Loucy (cell line): ENCODE measurements at regions not wholly inside any gene's neighbourhood (a gene's known extent, or its start where the extent isn't known, plus 50 kb on each side); places are given as distances from the start of the nearest gene placed in this dataset.

Source experiments
- H2AFZ ChIP-seq: fragments of 200-600 bp; sonication (generic); 2 replicates; pipeline ENCODE4 v1.6.0; 2016; ENCODE audit warnings: antibody characterized with exemption, mild to moderate bottlenecking, low read length, moderate library complexity
- H3F3A ChIP-seq: fragments of 200-600 bp; 2 replicates; pipeline ENCODE4 v1.6.0; 2016; ENCODE audit warnings: antibody characterized with exemption, low read depth, mild to moderate bottlenecking
- H3K27me3 ChIP-seq: fragments of 200-600 bp; sonication (generic); 2 replicates; pipeline ENCODE4 v1.6.1; 2014; ENCODE audit warnings: low read length, mild to moderate bottlenecking; ENCODE audit not compliant: insufficient read depth, poor library complexity, severe bottlenecking
- H3K36me3 ChIP-seq: fragments of 200-600 bp; sonication (generic); 2 replicates; pipeline ENCODE4 v1.6.1; 2016; ENCODE audit warnings: low read length; ENCODE audit not compliant: insufficient read depth
- H3K4me1 ChIP-seq: fragments of 200-600 bp; sonication (generic); 2 replicates; pipeline ENCODE4 v1.5.1; 2014; ENCODE audit warnings: low read length, mild to moderate bottlenecking; ENCODE audit not compliant: insufficient read depth, poor library complexity, severe bottlenecking
- H3K4me2 ChIP-seq: fragments of 200-600 bp; sonication (generic); 2 replicates; pipeline ENCODE4 v1.6.0; 2014; ENCODE audit warnings: antibody characterized with exemption, low read length, low read depth, mild to moderate bottlenecking; ENCODE audit not compliant: poor library complexity, severe bottlenecking
- H3K4me3 ChIP-seq: fragments of 200-600 bp; sonication (generic); 2 replicates; pipeline ENCODE4 v1.5.1; 2014; ENCODE audit warnings: low read length, mild to moderate bottlenecking, mixed read lengths; ENCODE audit not compliant: poor library complexity, severe bottlenecking
- H3K79me2 ChIP-seq: fragments of 200-600 bp; sonication (generic); 2 replicates; pipeline ENCODE4 v1.6.1; 2014; ENCODE audit warnings: low read length; ENCODE audit not compliant: insufficient read depth
- H3K9ac ChIP-seq: fragments of 200-600 bp; sonication (generic); 2 replicates; pipeline ENCODE4 v1.6.0; 2014; ENCODE audit warnings: mild to moderate bottlenecking, low read depth, low read length, moderate library complexity; ENCODE audit not compliant: poor library complexity, severe bottlenecking
- H3K9me2 ChIP-seq: fragments of 200-600 bp; sonication (generic); replicated peaks from 2 replicates; pipeline ENCODE4 v1.6.1; 2016; ENCODE audit warnings: low read depth, low read length, mixed read lengths
- H3K9me3 ChIP-seq: fragments of 200-600 bp; sonication (generic); 2 replicates; pipeline ENCODE4 v1.6.1; 2014; ENCODE audit warnings: mild to moderate bottlenecking, antibody characterized with exemption, low read length, low read depth; ENCODE audit not compliant: insufficient read depth
- H4K20me1 ChIP-seq: fragments of 200-600 bp; sonication (generic); 2 replicates; pipeline ENCODE4 v1.6.0; 2014; ENCODE audit warnings: antibody characterized with exemption, low read length, mild to moderate bottlenecking; ENCODE audit not compliant: insufficient read depth, poor library complexity, severe bottlenecking
- CTCF ChIP-seq: fragments of 200-600 bp; sonication (generic); conservative IDR thresholded peaks from 2 replicates; pipeline ENCODE4 v1.5.1; 2014; ENCODE audit warnings: mild to moderate bottlenecking, antibody characterized with exemption, low read length
- EZH2phosphoT487 ChIP-seq: fragments of 200-600 bp; IDR thresholded peaks from 2 replicates; pipeline ENCODE4 v1.6.1; 2018; ENCODE audit warnings: antibody characterized with exemption, mild to moderate bottlenecking, moderate library complexity, borderline replicate concordance

GRCh38 chr6:91632308-91632707 is 1045.4 kb upstream of the MAP3K7 start:
- Histone ChIP-seq H4K20me1 (no peaks in the 10 kb centered on the region), H3K27me3 (no peaks in the 10 kb centered on the region), H3K9me2 (no peaks in the 10 kb centered on the region), H3K4me3 (no peak overlapping the region), H3K9me3 (no peaks in the 10 kb centered on the region), H3K9ac (no peak overlapping the region), H3K79me2 (no peaks in the 10 kb centered on the region), H3K4me1 (no peaks in the 10 kb centered on the region), H2AFZ (no peak overlapping the region), H3F3A (no peaks in the 10 kb centered on the region), H3K4me2 (no peak overlapping the region), H3K36me3 (no peaks in the 10 kb centered on the region)
- TF ChIP-seq CTCF (no peak), EZH2phosphoT487 (no peak)

GRCh38 chr6:91631227-91631626 is 1044.4 kb upstream of the MAP3K7 start:
- Histone ChIP-seq H4K20me1 (no peaks in the 10 kb centered on the region), H3K4me3 (no peak overlapping the region), H3K9me3 (no peaks in the 10 kb centered on the region), H3K9me2 (no peaks in the 10 kb centered on the region), H3K27me3 (no peaks in the 10 kb centered on the region), H2AFZ (no peak overlapping the region), H3K36me3 (no peaks in the 10 kb centered on the region), H3K4me2 (no peak overlapping the region), H3K9ac (no peak overlapping the region), H3K4me1 (no peaks in the 10 kb centered on the region), H3F3A (no peaks in the 10 kb centered on the region), H3K79me2 (no peaks in the 10 kb centered on the region)
- TF ChIP-seq EZH2phosphoT487: no peak
- no peak for TF ChIP-seq CTCF

GRCh38 chr6:91626911-91627310 is 1040.0 kb upstream of the MAP3K7 start:
- no peaks in the 10 kb centered on the region for H3F3A ChIP-seq
- H3K79me2 ChIP-seq: no peaks in the 10 kb centered on the region
- TF ChIP-seq CTCF (no peak), EZH2phosphoT487 (no peak)
- H3K4me2 ChIP-seq: no peak overlapping the region
- no peaks in the 10 kb centered on the region for H4K20me1 ChIP-seq
- no peak overlapping the region for H2AFZ ChIP-seq
- H3K9me2 ChIP-seq: no peaks in the 10 kb centered on the region
- H3K27me3 ChIP-seq: no peaks in the 10 kb centered on the region
- no peaks in the 10 kb centered on the region for H3K4me1 ChIP-seq
- no peak overlapping the region for H3K9ac ChIP-seq
- H3K36me3 ChIP-seq: no peaks in the 10 kb centered on the region
- no peaks in the 10 kb centered on the region for H3K9me3 ChIP-seq
- H3K4me3 ChIP-seq: no peak overlapping the region
